HG03558 (cell line): ENCODE measurements at regions not wholly inside any gene's neighbourhood (a gene's known extent, or its start where the extent isn't known, plus 50 kb on each side); places are given as distances from the start of the nearest gene placed in this dataset.
"Not testable (repeated sequence)": the region's sequence is repeated elsewhere in the genome, so short reads cannot be mapped to it uniquely, and the experiment has no call there.

ENCODE experiments used
- ATAC-seq: cut with Tn5 transposase; IDR thresholded peaks from one replicate; pipeline ENCODE4 v1.9.1; 2021; ENCODE audit warnings: moderate number of reproducible peaks; ENCODE audit not compliant: unreplicated experiment; ENCODE audit errors: extremely low read depth

GRCh38 chr11:112610996-112611750 lies 350.0 kb upstream of the NCAM1 start:
- no peak for ATAC-seq

GRCh38 chr11:112611771-112612170 lies 349.4 kb upstream of the NCAM1 start:
- ATAC-seq = no peak

DNA sequence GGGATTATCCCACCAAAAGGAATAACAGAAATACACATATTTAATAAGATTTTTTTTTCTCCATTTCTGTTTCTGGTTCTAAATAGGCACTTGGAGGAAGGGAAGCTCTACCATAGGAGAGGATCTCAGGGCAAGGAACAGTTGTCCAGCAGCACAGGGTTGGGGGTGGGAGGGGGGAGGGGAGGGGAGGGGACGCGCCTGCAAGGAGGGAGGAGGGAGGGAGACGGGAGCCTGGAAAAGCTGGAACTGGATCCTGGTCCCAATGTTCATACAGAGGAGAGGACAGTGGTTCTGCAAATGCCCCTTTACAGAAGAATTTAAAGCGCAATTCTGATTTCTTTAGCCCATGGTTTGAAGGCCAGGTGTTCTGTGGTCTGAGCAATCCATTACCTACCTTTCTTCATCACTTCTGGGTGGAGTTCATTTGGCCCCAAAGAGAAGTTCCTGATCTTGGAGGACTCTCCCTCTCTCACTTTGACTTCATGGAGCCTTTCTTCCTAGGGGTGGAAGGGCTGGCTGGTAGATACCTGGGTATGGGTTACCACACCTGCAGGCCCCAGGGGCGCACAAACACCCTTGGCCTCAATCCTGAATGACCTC lies 348.9 kb upstream of the NCAM1 start:
- no peak for ATAC-seq

GRCh38 chr11:112613051-112613972 lies 347.9 kb upstream of the NCAM1 start:
- no peak for ATAC-seq

DNA sequence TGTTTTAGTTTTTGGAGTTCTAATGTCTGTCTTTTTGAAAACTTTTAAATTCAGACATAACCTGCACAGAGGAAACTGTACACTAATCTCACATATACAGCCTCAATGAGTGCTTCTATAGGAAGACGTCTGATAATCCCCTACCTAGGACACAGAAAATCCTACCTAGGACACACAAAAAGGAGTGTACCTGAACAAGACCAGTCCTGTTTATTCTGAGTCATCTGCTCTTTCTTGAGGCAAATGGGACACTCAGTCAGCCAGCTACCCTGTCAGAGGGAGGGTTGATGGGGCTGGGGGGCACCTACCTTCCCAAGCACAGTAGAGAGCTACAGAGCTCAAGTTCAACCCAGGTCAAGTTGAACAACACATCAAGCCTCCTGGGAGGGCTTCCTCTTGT lies 346.6 kb upstream of the NCAM1 start:
- ATAC-seq = no peak

DNA sequence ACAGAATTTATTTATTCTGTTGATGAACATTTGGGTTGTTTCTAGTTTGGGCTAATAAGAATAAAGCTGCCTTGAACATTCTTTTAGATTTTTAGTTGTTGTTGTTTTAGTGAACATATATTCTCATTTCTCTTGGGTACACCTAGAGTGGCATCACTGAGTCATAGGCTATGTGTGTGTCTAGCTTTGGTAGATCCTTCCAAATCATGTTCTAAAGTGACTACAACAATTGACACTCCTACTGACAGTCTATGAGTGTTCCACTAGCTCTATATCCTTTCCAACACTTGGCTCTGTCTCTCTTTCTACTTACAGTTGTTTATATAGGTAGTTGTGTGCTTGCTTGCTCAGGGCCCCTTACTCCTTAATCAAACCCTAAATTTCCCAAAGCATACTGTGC lies 346.0 kb upstream of the NCAM1 start:
- ATAC-seq = no peak

- ATAC-seq = no peak
Observed at GRCh38 chr11:112615891-112616290, 345.3 kb upstream of the NCAM1 start.

DNA sequence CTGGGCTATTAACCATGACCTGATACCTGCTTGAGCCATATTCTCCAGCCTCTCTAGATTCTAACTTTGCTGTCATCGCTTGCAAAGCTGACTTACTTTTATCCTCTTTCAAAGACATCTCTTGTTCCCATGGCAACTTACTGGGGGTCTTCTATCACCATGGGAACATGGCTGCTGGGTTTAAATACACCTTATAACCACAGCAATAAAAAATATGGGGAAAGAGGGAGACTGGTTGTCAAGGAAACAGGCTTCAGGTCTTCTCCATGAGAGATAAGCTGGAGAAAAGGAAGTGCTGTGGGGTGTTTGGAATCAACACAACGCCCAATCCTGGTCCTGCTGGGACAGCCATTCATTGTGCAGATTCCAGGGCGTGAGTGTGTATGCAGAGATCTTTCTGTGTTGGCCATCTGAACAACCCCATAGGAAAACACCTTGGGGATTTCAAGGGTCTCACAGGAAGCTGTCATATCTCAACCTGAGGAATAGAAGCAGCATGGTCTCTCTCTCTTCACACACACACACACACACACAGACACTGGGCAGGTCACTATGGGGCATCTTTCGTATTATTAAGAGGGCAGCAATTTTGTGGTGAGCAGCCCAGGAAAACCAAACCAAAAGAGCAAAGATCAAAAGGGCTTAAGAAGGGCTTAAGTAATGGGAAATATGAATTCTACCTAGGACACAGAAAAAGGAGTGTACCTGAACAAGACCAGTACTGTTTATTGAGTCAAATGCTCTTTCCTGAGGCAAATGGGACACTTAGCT lies 344.7 kb upstream of the NCAM1 start:
- ATAC-seq = no peak

DNA sequence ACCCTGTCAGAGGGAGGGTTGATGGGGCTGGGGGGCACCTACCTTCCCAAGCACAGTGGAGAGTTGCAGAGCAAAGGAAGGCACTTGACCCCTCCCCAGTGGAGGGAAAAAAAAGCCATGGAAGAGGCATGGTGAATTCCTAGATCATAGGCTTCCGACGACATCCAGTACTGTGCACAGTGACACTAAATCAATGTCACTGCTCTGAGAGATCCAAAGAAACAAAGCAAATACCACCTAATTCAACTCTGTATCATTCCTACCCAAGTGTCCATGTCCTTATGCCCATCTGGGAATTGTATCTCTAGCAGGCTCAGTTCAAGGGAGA lies 344.2 kb upstream of the NCAM1 start:
- no peak for ATAC-seq

GRCh38 chr11:112617977-112618826 lies 343.0 kb upstream of the NCAM1 start:
- no peak for ATAC-seq

DNA sequence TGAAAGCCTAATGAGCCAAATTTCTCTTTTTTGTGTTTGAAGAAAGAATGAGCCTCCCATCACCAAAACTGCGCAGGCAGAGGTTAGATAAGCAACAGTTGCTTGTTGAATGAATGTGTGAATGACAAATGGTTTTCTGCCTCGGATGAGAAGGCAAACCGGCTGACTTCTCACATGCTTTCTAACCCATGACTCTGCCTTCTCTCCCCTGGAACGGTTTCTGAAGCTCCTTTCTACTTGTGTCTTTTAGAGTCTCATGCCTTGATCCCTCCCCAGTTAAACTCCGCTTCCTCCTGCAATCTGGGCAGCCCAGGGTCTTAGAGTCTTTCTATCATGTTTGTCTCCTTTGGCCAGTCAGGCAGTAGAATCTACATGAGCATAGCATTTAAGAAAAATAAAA lies 342.1 kb upstream of the NCAM1 start:
- no peak for ATAC-seq

DNA sequence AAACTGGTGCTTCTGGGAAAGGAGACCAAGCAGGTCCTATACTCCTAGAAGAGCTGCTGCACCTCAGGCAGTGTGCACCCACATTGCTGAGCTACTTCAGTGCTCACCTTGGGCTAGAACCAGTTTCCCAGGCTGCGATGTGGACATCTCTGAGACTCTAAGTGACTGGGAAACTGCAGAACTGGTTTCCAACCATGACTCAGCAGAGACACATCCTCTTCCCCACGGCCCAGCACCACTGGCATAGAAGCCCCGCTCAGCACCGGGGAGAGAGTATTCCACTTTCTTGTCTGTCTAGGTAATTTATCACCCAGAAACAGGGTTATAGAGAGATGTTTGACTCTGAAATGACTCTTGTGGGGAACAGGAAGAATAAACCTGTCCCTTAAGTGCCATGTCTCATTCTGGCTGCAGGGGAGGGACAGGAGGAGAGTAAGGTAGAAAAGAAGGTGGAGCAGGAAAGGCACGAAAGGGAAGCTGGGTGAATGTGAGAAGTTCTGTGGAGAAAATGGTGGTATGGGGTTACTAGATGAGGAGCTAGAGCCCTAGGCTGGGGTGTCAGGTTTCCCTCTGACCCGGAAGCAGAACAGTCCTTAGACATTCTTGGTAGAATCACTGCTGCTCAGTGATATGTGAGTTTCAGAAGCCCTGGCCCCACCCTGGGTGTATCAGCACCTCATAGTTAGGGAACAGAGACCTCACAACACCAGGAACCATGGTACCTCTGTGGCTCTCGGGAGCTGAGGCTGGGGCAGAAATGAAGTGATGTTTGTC lies 340.4 kb upstream of the NCAM1 start:
- ATAC-seq = no peak

DNA sequence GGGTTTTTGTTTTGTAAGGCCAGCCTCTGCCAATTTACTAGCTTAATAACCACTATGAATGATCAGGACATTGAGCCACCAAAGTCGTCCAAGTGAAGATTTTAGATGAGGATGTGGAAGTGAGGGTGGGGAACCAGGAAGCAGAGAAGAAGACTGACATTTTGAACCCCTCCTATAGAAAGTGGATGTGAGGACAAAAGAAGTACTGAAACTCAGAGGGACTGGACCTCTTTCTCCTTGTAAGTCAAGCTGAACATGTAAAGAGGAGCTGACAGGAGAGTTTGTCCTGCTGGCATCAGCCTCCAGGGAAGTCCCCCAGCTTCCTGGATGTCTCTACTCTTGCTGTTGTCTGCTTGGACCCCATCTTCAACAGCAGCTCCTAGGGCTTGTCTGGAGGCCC lies 338.2 kb upstream of the NCAM1 start:
- no peak for ATAC-seq

DNA sequence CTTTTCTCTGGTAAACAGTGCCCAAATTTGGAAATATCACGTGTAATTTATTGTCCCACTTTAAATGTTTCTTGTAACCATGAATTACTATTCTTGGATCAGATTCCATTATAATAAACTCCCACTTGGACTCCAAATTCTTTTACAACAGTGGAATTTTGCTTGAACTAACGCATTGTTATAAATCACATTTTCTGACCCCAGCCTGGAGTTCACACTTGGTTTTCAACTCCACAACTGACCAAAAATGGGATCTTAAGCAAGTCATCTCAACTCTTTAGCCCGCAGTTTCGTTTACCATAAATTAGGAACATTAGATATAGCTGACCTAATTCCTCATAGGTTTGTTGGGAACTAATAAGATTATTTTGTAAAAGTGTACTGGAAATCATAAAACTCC lies 336.8 kb upstream of the NCAM1 start:
- ATAC-seq = no peak

DNA sequence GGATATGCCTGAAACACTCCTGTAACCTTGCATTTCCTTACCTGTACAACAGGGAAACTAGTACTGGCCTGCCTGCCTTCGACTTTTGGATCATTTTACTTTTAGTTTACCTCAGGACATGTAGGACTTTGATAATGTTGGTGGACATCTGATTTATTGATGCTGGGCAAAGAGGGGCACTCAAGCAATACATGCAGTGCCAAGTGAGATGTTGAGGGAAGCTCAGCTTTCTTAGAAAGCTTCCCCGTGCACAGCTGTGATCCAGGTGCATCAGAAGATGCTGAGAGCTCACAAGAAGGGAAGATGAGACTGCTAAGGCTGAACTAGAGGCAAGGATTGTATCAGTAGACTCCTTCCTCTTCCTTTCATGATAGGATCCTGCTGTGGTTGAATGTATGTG lies 336.2 kb upstream of the NCAM1 start:
- not testable (repeated sequence) for ATAC-seq

- no peak for ATAC-seq
Observed at GRCh38 chr11:112625814-112626213, 335.4 kb upstream of the NCAM1 start.

DNA sequence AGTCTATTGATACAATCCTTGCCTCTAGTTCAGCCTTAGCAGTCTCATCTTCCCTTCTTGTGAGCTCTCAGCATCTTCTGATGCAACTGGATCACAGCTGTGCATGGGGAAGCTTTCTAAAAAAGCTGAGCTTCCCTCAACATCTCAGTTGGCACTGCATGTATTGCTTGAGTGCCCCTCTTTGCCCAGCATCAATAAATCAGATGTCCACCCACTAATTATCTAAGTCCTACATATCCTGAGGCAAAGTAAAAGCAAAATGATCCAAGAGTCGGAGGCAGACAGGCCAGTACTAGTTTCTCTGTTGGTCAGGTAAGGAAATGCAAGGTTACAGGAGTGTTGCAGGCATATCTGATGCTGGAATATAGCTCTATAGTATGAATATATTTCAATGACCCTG lies 334.5 kb upstream of the NCAM1 start:
- no peak for ATAC-seq

GRCh38 chr11:112627588-112628045 lies 333.6 kb upstream of the NCAM1 start:
- peak; percentile 49 for ATAC-seq

DNA sequence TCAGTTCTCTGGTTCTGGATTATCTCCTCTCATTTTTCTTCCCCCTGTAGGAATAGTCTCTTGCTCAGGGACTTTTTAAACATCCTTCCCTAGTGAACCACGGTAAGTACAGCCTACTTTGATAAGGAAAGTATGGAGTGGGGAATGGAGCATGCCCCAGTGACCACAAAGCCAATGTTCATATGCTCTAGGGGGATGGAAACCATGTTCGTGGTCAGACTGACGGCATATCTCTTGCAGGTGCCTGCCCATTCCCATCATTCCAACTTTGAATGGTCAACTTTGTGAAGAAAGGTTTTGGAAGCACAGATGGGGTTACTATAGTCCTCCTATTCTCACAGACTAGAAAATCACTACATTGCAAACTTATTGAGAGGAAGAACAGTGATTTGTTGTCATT lies 332.5 kb upstream of the NCAM1 start:
- ATAC-seq = no peak
